PC-3 (cell line): ENCODE measurements at regions not wholly inside any gene's neighbourhood (a gene's known extent, or its start where the extent isn't known, plus 50 kb on each side); places are given as distances from the start of the nearest gene placed in this dataset.

Experiments used
- ATAC-seq: fragments of 200-7000 bp; cut with Tn5 transposase; 2 replicates; pipeline ENCODE4 v1.9.1; 2020; ENCODE audit warnings: mild to moderate bottlenecking, moderate library complexity
- BruUV-seq: library from RNA; stranded (reverse); fragments of 400-500 nt; replicated peaks from 2 replicates; lab custom pipeline; 2021; lab: Mats Ljungman, UMichigan
- CTCF ChIA-PET: fragments of 300-600 bp; sonication (Branson Sonifier 250); formaldehyde crosslinking; loops from one replicate; lab custom pipeline; 2022; ENCODE audit warnings: antibody characterized with exemption; lab: Charles Lee
- POLR2A ChIA-PET: fragments of 300-600 bp; sonication (Branson Sonifier 250); formaldehyde crosslinking; loops from one replicate; lab custom pipeline; 2022; ENCODE audit warnings: antibody characterized with exemption; ENCODE audit not compliant: unreplicated experiment; lab: Charles Lee
- DNase-seq: peaks from one replicate; pipeline ENCODE4 v3.0.0-alpha.2; 2015
- H2AFZ ChIP-seq: fragments of 300-600 bp; sonication (generic); 2 replicates; pipeline ENCODE4 v1.6.0; 2016; ENCODE audit warnings: antibody characterized with exemption, low read length
- H3F3A ChIP-seq: fragments of 300-600 bp; sonication (generic); one replicate; pipeline ENCODE4 v1.6.0; 2017; ENCODE audit warnings: antibody characterized with exemption, low read length, control low read depth, mild to moderate bottlenecking; ENCODE audit not compliant: unreplicated experiment
- H3K27ac ChIP-seq: fragments of 300-600 bp; sonication (generic); 2 replicates; pipeline ENCODE4 v1.5.1; 2016; ENCODE audit warnings: mild to moderate bottlenecking, low read length
- H3K27me3 ChIP-seq: fragments of 300-600 bp; sonication (generic); 2 replicates; pipeline ENCODE4 v1.6.1; 2016; ENCODE audit warnings: low read length, mixed read lengths
- H3K36me3 ChIP-seq: fragments of 300-600 bp; sonication (generic); 2 replicates; pipeline ENCODE4 v1.6.1; 2016; ENCODE audit warnings: low read depth, mixed run types, low read length, mixed read lengths
- H3K4me1 ChIP-seq: fragments of 300-600 bp; sonication (generic); 2 replicates; pipeline ENCODE4 v1.5.1; 2016; ENCODE audit warnings: low read length; ENCODE audit not compliant: insufficient read depth
- H3K4me2 ChIP-seq: fragments of 300-600 bp; sonication (generic); 2 replicates; pipeline ENCODE4 v1.6.0; 2016; ENCODE audit warnings: low read length
- H3K4me3 ChIP-seq: fragments of 300-600 bp; sonication (generic); 2 replicates; pipeline ENCODE4 v1.5.1; 2016; ENCODE audit warnings: mild to moderate bottlenecking, low read length, mixed read lengths
- H3K79me2 ChIP-seq: fragments of 300-600 bp; sonication (generic); 2 replicates; pipeline ENCODE4 v1.6.1; 2017; ENCODE audit warnings: low read length, mixed read lengths
- H3K9ac ChIP-seq: fragments of 300-600 bp; sonication (generic); 2 replicates; pipeline ENCODE4 v1.6.0; 2016; ENCODE audit warnings: mild to moderate bottlenecking, low read length
- H3K9me2 ChIP-seq: fragments of 300-600 bp; sonication (generic); replicated peaks from 2 replicates; pipeline ENCODE4 v1.6.1; 2016; ENCODE audit warnings: mixed run types, low read length, mixed read lengths
- H3K9me3 ChIP-seq: fragments of 300-600 bp; sonication (generic); 2 replicates; pipeline ENCODE4 v1.6.1; 2016; ENCODE audit warnings: low read length, mixed read lengths
- H4K20me1 ChIP-seq: fragments of 300-600 bp; sonication (generic); 2 replicates; pipeline ENCODE4 v1.6.1; 2016; ENCODE audit warnings: low read length, mixed read lengths
- EZH2 ChIP-seq: fragments of 300-600 bp; sonication (generic); IDR thresholded peaks from one replicate; pipeline ENCODE4 v1.6.1; 2017; ENCODE audit warnings: antibody characterized with exemption, mild to moderate bottlenecking, low read length; ENCODE audit not compliant: unreplicated experiment
- EZH2phosphoT487 ChIP-seq: fragments of 300-600 bp; sonication (generic); IDR thresholded peaks from 2 replicates; pipeline ENCODE4 v1.6.1; 2018; ENCODE audit warnings: mild to moderate bottlenecking, antibody characterized with exemption, low read length, borderline replicate concordance
- intact Hi-C: fragments of 100-400 bp; cut with micrococcal nuclease; formaldehyde crosslinking; loops from 2 replicates; pipeline ENCODE4 v1.9.0; 2023
- TF ChIP-seq, protein P1 (sequence below): fragments of 300-600 bp; sonication (generic); conservative IDR thresholded peaks from 2 replicates; pipeline ENCODE4 v1.5.1; 2017; ENCODE audit warnings: antibody characterized with exemption, low read depth, mild to moderate bottlenecking, low read length

DNA sequence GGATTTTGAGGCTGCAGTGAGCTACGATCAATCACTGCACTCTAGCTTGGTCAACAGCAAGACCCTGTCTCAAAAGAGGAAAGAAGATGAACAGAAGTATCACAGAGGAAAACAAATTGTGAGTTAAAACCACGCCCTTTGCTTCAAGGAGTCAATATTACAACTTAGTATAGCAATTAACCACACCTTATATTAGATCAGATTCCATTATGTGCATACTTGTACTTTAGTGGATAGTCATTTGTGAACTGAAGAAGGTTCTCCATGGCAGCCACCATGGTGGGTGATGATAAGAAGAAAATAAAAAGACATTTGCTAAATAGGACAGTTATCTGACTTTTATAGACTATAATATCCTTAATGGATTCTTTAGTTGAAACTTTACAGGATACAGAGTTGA, 72.3 kb upstream of the EFEMP1 start:
- Histone ChIP-seq H3K9ac (no peak overlapping the region), H3K27ac (no peak overlapping the region), H3K9me2 (no peaks in the 10 kb centered on the region), H2AFZ (no peak overlapping the region), H3F3A (no peaks in the 10 kb centered on the region), H3K79me2 (no peaks in the 10 kb centered on the region), H3K4me1 (peaks cover 51% of the 10 kb centered on the region), H3K9me3 (no peaks in the 10 kb centered on the region), H3K4me3 (no peak overlapping the region), H4K20me1 (no peaks in the 10 kb centered on the region), H3K4me2 (peak overlapping the region; percentile 50), H3K36me3 (no peaks in the 10 kb centered on the region), H3K27me3 (no peaks in the 10 kb centered on the region)
- TF ChIP-seq EZH2: no peak
- TF ChIP-seq, protein P1, sequence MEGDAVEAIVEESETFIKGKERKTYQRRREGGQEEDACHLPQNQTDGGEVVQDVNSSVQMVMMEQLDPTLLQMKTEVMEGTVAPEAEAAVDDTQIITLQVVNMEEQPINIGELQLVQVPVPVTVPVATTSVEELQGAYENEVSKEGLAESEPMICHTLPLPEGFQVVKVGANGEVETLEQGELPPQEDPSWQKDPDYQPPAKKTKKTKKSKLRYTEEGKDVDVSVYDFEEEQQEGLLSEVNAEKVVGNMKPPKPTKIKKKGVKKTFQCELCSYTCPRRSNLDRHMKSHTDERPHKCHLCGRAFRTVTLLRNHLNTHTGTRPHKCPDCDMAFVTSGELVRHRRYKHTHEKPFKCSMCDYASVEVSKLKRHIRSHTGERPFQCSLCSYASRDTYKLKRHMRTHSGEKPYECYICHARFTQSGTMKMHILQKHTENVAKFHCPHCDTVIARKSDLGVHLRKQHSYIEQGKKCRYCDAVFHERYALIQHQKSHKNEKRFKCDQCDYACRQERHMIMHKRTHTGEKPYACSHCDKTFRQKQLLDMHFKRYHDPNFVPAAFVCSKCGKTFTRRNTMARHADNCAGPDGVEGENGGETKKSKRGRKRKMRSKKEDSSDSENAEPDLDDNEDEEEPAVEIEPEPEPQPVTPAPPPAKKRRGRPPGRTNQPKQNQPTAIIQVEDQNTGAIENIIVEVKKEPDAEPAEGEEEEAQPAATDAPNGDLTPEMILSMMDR: no peak
- TF ChIP-seq EZH2phosphoT487: no peak
- intact Hi-C loops: no loop called here
- ATAC-seq: no peak
- CTCF ChIA-PET: no interaction called here
- DNase-seq: no peak
- POLR2A ChIA-PET: no interaction called here
- BruUV-seq: no TSS peak

DNA sequence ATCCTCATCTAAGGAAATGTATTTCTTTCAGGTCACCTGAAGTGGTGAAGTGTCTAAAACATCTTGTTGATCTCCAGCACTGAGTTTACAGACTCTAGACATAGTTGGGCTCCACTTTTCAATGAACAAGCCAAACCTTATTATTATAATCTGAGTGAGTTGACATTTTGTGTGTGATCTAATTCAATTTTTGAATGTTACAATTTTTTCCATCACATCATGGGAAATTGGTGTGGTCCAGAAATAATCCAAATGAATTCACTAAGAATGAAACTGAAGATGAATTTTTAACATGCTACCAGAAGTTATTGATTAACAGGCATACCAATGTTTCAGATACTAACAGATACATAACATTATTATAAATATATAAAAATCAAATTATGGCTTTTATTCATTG, 75.6 kb upstream of the EFEMP1 start:
- intact Hi-C loops: no loop called here
- Histone ChIP-seq H3K27me3 (no peaks in the 10 kb centered on the region), H3K27ac (no peak overlapping the region), H3F3A (no peaks in the 10 kb centered on the region), H3K4me1 (peaks cover 29% of the 10 kb centered on the region), H3K9me2 (no peaks in the 10 kb centered on the region), H3K9ac (no peak overlapping the region), H4K20me1 (no peaks in the 10 kb centered on the region), H3K36me3 (no peaks in the 10 kb centered on the region), H3K9me3 (no peaks in the 10 kb centered on the region), H3K4me3 (no peak overlapping the region), H2AFZ (no peak overlapping the region), H3K4me2 (no peak overlapping the region), H3K79me2 (no peaks in the 10 kb centered on the region)
- ChIA-PET POLR2A (no interaction called here), CTCF (no interaction called here)
- TF ChIP-seq, protein P1: no peak
- no peak for TF ChIP-seq EZH2
- TF ChIP-seq EZH2phosphoT487: no peak
- ATAC-seq: no peak
- no TSS peak for BruUV-seq
- no peak for DNase-seq

DNA sequence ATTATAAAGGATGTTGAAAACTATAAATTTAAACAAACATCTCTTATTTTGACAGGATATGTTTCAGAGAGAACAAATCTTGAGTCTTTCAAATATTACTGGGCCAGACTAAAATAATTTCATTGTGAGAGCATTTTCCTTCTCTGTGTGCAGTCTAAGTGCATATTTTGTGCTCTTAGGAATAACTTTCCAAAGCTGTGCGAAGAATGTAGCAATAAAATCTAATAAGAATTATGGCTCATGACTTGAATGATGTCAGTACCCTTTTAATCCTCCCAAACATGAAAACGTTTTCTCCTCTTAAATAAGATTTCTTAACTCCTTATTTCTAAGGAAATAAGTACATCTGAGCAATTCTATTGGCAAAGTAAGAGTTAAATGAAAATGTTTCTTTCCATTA, 76.2 kb upstream of the EFEMP1 start:
- Histone ChIP-seq H3K27ac (no peak overlapping the region), H3K27me3 (no peaks in the 10 kb centered on the region), H2AFZ (no peak overlapping the region), H3K36me3 (no peaks in the 10 kb centered on the region), H3K4me1 (peaks cover 24% of the 10 kb centered on the region), H3K4me2 (no peak overlapping the region), H3K79me2 (no peaks in the 10 kb centered on the region), H3K9me3 (no peaks in the 10 kb centered on the region), H3K9me2 (no peaks in the 10 kb centered on the region), H3K4me3 (no peak overlapping the region), H4K20me1 (no peaks in the 10 kb centered on the region), H3F3A (no peaks in the 10 kb centered on the region), H3K9ac (no peak overlapping the region)
- TF ChIP-seq, protein P1: no peak
- no peak for TF ChIP-seq EZH2phosphoT487
- no peak for TF ChIP-seq EZH2
- CTCF ChIA-PET: no interaction called here
- POLR2A ChIA-PET: no interaction called here
- DNase-seq (no peak), ATAC-seq (no peak)
- BruUV-seq: no TSS peak
- intact Hi-C loops: no loop called here
